ENCODE measurements at regions not wholly inside any gene's neighbourhood (a gene's known extent, or its start where the extent isn't known, plus 50 kb on each side); places are given as distances from the start of the nearest gene placed in this dataset.
A peak's percentile ranks its signal among the peaks of the same experiment; 100 is the strongest.

GRCh38 chr10:61184429-61184828 lies 240.4 kb upstream of the RHOBTB1 start:
- no peak for DNase-seq

GRCh38 chr10:61183967-61184366 lies 240.0 kb upstream of the RHOBTB1 start:
- no peak for DNase-seq

- DNase-seq, result no peak
Observed at GRCh38 chr10:61181832-61182231, 237.8 kb upstream of the RHOBTB1 start.

- DNase-seq, result peak; percentile 50
Observed at GRCh38 chr10:61179771-61180170, 235.8 kb upstream of the RHOBTB1 start.

GRCh38 chr10:61176424-61176823 lies 232.4 kb upstream of the RHOBTB1 start:
- DNase-seq, result no peak

GRCh38 chr10:61175316-61175715 lies 231.3 kb upstream of the RHOBTB1 start:
- DNase-seq, result no peak

GRCh38 chr10:61173450-61173849 lies 229.5 kb upstream of the RHOBTB1 start:
- DNase-seq, result no peak

- no peak for DNase-seq
Observed at GRCh38 chr10:61172182-61172926, 228.4 kb upstream of the RHOBTB1 start.

GRCh38 chr10:61170594-61170993 lies 226.6 kb upstream of the RHOBTB1 start:
- no peak for DNase-seq

GRCh38 chr10:61169294-61169693 lies 225.3 kb upstream of the RHOBTB1 start:
- no peak for DNase-seq

- no peak for DNase-seq
Observed at GRCh38 chr10:61166489-61166888, 222.5 kb upstream of the RHOBTB1 start.

- DNase-seq, result no peak
Observed at GRCh38 chr10:61166065-61166464, 222.1 kb upstream of the RHOBTB1 start.

- peak; percentile 21 for DNase-seq
Observed at GRCh38 chr10:61164458-61165160, 220.6 kb upstream of the RHOBTB1 start.

GRCh38 chr10:61163403-61163802 lies 219.4 kb upstream of the RHOBTB1 start:
- DNase-seq, result no peak

- DNase-seq, result no peak
Observed at GRCh38 chr10:61160253-61160652, 216.3 kb upstream of the RHOBTB1 start.

- DNase-seq, result no peak
Observed at GRCh38 chr10:61159253-61159652, 215.3 kb upstream of the RHOBTB1 start.

GRCh38 chr10:61157182-61157581 lies 213.2 kb upstream of the RHOBTB1 start:
- no peak for DNase-seq

- no peak for DNase-seq
Observed at GRCh38 chr10:61153771-61154170, 209.8 kb upstream of the RHOBTB1 start.

- DNase-seq, result no peak
Observed at GRCh38 chr10:61151059-61151458, 207.1 kb upstream of the RHOBTB1 start.

GRCh38 chr10:61148451-61148850 lies 204.5 kb upstream of the RHOBTB1 start:
- DNase-seq, result no peak

- DNase-seq, result no peak
Observed at GRCh38 chr10:61142987-61143386, 199.0 kb upstream of the RHOBTB1 start.

- DNase-seq, result peak; percentile 60
Observed at GRCh38 chr10:61140765-61141392, 196.9 kb upstream of the RHOBTB1 start.

- no peak for DNase-seq
Observed at GRCh38 chr10:61139592-61139953, 195.6 kb upstream of the RHOBTB1 start.
